Activated T-helper 1 cell treated with Interleukin-2 at 50 U/mL for 16 hours (primary cell): ENCODE measurements at regions not wholly inside any gene's neighbourhood (a gene's known extent, or its start where the extent isn't known, plus 50 kb on each side); places are given as distances from the start of the nearest gene placed in this dataset.
"Not testable (repeated sequence)": the region's sequence is repeated elsewhere in the genome, so short reads cannot be mapped to it uniquely, and the experiment has no call there.

Source experiments
- DNase-seq: peaks from one replicate; pipeline ENCODE4 v3.0.0-alpha.2; 2020; ENCODE audit warnings: low read depth

DNA sequence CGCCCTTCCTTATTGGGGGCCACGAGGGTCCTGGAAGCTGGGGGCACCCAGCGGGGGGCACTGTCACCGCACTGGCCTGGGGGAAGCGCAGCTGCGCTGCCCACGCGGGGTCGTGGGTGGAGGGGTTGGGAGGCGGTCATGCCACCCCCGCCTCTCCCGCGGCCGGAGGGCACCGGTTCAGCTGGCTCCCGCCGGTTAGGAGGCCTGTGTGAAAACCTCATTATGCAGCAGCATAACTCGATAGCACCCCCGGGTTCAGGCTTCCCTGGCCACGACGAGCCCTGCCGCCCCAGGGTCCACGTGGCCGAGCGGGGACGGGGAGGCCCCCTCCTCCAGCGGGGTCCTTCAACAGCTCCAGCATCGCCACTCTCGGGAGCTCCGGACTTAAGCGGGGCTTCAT, 91.2 kb upstream of the ERCC6L2 start:
- DNase-seq, result no peak

DNA sequence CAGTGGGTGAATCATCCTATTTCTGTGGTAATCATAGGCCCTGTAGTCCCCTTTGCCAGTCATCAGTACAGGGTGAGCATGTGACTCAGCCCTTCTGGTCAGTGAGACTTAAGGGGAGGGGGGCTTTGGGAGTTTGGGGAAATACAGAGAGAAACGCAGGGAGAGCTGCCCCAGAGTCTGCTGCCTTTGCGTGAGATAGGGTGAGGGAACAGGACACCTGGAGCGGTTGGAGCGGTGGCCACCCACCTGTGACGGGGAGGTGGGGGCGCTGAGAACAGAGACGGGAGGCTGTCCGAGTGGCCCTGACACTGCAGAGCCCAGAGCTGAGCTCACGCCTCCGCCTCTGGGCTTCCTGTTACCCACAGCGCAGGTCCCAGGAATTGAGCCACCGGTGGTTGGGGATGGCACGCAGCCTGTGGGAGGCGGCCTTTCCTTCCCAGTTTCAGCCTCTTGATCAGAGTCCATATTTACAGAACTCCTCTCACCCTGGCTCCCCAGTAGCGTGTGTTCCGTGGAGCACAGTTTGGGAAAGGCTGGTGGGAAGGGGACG, 92.0 kb upstream of the ERCC6L2 start:
- DNase-seq, result no peak

DNA sequence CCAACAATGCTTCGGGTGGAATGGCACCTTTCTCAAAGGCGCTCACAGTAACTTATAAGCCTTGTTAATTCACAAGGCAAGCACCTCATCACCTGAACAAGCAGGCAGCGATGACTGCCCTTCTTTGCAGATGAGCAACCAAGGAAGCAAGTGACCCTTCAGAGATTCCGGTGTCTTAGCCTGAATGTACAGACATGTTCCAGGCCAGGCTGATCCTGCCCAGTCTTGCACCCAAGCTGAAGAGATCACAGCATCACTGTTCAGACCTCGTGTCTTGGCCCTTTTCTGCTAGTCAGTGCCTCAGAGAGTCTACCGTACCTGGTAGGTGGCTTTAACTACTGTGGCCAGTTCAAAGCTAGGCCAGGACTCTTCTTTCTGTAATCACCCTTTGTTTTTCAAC, 94.7 kb upstream of the ERCC6L2 start:
- no peak for DNase-seq

DNA sequence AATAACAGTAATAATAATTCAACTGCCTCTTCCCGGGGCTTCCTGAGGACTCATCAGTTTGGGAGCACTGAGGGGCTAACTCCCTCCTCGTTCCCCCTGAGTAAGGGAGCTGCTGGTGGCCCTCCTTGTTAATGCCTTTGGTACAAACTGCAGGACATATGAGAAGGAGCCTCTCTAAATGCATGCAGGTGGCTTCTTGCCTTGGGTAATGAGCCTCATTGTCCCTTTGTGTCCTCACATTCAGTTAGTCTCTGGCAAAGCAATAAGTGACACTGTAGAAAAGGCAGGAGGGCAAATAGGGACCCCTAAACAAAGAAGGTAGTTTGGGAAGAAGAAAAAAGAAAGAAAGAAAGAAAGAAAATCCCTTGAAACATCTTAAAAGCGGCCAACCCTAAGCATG, 95.4 kb upstream of the ERCC6L2 start:
- DNase-seq, result no peak

DNA sequence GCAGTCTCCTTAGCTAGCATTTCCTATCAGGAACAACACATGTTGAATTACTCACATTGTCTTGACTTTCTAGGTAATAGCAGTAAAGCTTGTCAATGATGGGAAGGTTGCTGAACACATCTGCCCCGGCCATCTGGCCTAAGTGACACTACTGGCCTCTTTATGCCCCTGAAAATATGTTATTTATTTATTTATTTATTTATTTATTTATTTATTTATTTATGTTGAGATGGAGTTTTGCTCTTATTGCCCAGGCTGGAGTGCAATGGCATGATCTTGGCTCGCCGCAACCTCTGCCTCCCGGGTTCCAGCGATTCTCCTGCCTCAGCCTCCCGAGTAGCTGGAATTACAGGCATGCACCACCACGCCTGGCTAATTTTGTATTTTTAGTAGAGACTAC, 95.9 kb upstream of the ERCC6L2 start:
- DNase-seq, result not testable (repeated sequence)

DNA sequence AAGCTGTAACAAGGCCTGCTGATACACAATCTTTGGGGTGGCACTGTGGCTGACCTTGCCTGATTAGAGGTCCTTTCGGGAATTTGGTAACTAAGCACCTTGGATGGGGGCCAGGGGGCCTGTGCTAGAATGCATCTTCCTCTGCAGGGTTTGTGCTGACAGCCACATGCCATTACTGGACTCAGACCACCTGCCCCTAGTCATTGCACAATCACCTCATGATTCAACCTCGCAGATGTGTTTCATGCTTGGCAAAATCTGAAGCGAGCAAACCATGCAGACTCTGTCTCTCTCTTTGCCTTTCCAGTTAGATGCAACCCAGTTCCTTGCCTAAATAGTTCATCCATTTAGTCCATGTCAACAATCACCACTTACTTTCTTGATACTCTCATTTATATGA, 96.5 kb upstream of the ERCC6L2 start:
- no peak for DNase-seq

DNA sequence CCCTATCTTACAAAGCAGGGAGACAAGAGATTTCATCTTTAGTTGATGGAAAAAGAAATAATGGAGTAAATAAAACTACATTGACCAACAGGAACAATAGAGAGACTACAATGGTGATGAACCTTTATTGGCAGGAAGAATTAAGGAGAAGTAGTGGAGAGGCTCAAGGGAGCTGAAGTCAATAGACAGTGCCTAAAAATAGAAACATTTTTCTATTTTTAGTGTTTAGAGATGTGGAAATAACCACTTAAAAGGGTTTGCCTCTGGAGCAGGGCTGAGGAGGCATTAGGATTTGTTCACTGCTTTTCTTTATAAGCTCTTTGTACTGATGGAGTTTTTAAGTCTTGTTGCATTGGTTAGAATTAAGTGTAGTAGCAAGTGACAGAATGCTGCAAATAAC, 98.4 kb upstream of the ERCC6L2 start:
- no peak for DNase-seq

DNA sequence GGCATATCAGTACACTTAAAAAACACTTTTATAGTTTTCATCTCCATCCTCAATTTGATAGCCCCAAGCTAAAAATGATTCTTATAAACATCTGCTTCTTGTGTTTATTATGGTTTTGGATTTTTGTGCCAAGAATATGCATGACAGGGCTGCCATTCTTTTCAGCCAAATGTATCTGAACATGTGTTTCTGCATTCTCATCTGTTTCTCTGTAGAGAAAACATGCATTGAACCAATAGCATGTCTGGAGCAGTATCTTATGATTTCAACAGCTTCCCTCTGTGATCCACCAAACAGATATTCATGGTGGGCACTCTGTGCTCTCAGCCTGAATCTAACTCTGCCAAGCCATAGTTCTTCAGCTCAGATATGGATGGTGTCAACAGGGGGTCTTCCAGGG, 99.3 kb upstream of the ERCC6L2 start:
- DNase-seq, result no peak

DNA sequence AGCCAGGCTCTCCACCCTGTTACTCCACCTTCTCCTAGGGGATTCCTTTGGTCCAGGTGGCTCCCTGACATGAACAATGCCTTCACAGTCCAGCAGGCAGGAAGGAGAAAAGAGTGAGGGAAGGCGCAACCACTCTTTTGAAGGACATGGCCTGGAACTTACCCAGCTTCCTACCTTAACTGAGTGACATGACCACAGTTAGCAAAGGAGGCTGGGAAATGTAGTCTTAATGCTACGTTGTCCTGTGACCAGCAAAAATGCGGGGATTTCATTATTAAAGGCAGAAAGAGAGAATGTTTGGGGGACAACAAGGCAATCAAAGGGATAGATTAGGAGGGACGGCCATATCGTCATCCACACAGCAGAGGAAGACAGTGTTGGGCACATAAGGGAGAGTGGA, 100.3 kb upstream of the ERCC6L2 start:
- no peak for DNase-seq

DNA sequence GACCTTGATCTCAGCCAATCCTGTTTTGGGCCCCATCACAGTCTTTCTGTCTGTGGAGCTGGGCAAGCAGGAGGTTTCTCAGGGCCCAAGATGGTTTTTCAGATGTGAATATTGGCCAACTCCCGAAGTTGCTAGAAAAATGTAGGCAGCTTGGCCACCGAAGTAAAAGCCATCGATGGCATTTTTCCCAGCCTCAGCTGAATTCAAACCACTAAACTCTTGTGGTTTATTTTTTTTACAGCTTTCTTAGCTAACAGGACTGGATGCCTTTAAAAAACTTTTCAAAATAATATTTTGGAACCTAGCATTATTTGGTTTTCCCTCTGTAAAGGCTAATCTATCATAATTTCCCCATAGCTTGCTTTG, 102.5 kb upstream of the ERCC6L2 start:
- DNase-seq, result no peak

DNA sequence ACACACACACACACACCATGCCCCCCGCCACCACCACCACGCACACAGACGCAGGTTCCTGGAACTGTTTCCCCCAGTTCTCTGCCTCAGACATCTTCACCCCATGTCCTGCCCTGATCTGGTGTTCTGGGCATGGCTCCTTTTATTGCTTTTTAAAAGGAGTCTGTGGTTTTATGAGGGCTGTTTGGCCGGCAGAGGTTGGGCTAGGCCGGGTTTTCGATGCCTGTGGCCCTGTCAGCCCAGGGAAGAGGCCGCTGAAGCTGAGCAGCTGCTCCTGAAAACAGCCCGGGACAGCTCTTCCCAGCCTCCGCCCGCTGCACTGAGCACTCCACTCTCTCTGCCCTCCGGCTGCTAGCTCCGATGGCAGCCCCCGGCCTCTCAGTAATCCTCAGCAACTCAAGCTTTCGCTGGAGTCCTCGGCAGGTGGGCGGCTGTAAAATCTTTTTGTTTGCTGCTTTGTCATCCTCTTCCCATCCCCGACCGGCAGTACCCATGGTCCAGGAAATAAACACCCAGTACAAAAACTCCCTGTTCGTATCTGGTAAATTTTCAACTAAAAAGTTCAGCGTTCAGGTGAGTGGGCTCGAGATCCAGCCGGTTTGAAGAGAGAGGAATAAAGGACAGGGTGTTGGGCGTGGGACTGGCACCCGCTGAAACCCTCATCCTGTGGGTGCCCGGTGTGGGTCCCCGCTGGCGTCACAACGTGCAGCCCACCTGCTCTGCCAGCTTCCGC, 103.0 kb upstream of the ERCC6L2 start:
- DNase-seq, result no peak

DNA sequence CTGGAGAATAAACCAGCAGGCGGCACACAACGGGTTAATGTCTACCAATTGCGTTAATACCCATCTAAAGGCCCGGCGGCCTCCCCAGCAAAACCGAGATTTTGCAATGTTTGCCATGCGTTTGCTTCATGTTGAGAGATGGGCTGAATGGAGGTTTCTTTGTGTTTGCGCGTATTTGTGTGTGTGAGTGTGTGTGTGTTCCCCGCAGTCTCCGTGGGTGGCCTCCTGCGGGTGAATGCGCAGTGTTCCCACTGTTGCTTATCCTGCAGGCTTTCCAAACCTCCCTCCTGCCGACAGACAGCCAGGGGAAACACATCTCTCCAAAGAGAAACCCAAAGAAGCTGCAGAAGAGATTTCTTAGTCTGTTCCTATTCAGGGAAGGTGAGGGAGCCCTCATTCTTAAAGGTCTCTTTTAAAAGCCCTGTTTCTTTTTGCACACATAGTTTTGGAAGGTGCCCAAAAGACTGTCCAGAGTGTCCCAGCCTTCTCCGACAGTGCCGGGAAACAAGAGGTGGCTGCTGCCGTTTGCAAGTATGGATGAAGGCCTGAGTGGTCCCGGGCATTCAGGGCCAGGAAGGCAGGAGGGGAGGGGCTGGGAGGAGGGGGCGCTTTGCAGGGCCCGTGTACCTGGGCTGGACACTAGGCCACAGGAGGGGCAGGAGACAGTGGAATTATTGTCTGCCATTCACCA, 103.8 kb upstream of the ERCC6L2 start:
- DNase-seq, result no peak

DNA sequence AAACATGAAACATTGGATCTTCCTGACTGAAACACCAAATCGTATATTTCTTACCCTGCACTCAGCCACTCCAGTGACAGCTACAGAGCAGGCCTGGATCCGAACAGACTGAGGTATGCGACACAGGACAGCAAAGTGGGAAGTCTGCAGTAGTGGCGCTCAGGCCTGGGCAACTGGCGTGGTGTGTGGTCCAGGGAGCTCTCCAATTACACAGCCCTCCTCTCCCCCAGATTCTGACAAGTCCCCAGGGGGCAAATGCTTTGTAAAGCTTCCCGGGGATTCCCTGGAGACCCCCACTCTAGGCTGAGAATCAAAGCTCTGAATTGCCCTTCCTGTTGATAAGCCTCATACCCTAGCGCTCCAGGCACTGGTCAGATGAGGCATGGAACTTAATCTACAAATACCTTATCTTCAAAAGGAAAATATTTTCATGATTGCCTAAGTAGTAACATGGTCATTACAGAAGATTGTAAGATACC, 104.8 kb upstream of the ERCC6L2 start:
- no peak for DNase-seq

DNA sequence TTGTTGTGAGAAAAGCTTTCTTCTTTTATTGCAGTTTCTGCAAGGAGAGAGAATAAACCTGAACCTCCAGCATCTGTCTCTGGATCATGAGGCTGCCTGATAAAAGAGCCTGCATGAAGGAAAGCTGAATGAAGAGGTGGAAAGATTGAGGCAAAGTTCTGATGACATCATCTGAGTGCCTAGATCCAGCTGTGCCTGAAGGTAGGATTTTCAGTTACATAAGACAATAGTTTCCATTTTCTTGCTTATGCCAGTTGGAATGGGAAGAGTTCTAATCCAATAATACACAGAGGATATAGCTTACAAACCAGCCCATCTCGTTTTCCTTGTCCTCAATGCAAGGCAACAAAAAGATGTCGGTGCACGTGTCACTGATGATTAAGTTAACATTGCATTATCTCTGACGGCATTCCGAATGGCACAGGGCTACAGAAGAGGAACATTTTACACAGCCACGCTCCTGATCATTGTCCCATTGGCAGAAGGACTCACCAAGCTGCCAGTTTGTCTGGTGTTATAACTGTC, 105.5 kb upstream of the ERCC6L2 start:
- DNase-seq, result no peak

DNA sequence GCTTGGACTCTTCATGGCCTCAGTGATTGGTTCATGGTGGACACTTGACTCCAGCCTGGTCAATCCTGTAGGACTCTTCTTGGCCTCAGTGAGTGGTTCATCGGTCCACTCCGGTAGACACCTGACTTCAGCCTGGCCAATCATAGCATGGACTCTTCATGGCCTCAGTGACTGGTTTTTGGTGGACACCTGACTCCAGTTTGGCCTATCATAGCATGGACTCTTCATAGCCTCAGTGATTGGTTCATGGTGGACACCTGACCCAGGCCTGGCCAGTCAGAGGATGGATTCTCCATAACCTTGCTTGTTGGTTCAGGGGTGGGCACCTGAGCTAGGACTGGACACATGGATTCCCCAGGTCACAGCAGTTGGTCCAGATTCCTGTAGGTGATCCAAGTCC, 106.0 kb upstream of the ERCC6L2 start:
- DNase-seq, result no peak

DNA sequence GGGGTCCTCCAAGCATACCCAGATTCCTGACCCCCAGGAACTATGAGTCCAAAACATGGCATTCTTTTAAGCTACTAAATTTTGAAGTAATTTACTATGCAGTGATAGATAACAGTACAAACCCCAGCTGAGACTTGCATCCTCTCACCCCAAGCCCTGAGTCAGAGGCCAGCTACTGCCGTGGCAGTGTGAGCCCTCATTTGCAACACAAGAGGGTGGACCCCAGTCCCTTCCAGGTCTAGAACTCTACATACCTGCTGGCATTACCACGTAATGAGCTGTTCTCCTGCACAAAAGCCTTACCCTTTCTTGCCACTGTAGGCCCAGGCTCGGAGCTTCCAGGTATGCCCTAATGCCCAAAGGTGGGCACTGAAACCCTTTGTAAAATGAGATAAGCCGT, 108.6 kb upstream of the ERCC6L2 start:
- DNase-seq, result no peak

DNA sequence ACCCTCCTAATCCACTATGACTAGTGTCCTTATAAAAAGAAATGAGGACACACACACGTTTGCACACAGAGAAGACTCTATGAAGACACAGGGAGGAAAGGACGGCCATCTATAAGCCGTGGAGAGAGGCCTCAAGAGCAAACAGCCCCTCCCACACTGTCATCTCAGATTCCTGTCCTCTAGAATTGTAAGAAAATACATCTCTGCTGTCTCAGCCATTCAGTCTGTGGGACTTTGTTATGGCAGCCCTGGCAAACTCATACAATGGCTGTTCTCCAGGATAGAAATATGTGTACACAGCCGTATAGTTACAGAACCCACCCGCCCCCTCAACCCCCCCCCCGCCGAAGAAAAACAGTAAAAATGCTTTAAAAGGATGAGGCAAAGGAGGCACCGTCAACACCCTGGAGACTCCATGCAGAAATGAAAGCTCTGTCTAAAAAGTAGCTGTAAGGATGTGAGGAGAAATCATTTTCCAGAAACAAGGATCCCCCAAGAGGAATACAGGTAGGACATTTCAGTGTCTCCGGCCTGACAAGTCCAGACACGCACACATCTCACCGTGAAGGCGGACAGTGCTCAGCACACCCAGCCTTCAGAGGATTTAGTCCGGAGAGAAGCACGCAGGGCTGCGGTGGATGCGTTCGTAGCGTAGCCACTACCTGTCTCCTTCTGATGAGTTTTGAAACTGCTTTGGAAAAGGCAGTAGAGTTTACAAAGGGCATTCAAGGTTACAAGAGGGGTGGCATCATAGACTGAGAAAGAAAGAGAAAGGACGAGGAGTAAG, 110.8 kb upstream of the ERCC6L2 start:
- DNase-seq, result no peak

DNA sequence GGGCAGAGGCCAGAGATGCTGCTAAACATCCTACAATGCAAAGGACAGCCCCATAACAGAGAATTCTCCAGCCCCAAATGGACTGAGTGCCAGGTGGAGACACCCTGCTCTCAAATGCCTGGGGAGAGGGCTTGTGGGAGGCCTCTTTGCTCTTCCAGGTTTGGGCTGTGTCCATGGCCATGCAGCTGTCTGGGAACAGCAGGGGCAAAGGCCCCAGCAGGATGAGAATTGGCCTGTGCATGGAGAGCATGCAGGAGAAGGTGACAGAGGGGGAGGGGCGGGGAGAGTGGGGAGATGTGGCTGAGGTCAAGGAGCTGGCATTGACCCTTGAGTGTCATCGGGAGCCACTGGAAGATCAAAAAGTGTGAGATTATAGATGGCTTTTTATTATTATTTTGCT, 111.5 kb upstream of the ERCC6L2 start:
- DNase-seq, result no peak

DNA sequence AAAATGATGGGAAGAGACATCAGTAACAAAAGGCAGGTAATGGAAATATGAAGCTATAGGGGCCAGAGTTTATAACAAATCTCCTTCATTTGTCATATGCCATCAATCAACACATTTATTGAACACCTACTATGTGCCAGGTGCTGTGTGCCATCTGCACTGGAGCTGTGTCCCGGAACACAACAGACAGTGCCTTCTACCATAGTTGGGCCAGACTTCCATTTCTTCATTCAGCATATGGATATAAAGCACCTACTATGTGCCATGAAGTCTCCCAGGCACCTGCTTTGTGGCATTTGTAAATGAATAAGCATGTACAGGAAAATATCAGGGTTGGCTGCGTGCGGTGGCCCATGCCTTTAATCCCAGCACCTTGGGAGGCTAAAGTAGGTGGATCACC, 112.5 kb upstream of the ERCC6L2 start:
- DNase-seq, result no peak

DNA sequence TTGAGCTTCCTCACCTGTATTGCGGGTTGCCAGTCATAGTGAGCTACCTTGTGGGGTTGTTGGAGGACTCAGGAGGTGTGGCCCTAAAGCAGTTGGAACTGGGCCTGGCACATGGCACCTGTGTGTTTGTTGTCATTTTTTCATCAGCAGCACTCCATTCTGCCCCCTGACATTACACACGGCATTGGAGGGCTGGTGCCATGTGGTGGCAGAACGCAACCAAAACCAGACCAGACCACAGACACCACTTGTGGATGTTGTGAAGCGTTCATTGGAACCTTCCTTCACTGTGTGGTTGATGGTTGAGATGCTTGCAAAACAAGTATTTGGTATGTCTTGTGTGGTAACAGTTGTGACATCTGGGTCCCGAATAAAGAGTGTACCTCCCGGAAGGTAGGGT, 113.2 kb upstream of the ERCC6L2 start:
- DNase-seq, result no peak

DNA sequence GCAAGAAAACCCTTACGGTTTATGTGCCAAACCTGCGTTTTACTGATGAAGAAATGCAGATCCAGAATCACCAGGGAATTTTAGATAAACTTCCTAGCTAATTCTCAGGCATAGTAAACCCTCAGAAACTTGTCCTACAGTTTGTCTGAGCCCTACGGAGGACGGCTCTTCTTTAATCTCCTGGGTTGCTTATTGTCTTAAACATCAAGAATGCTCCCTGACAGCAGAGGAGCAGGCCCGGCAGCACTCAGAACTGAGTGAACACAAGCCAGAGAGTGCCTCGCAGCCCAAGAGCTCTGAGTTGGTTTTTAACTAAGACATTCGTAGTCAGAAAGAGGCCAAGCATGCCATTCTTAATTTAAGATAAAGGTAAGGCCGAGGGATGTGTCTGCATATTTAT, 114.7 kb upstream of the ERCC6L2 start:
- no peak for DNase-seq

DNA sequence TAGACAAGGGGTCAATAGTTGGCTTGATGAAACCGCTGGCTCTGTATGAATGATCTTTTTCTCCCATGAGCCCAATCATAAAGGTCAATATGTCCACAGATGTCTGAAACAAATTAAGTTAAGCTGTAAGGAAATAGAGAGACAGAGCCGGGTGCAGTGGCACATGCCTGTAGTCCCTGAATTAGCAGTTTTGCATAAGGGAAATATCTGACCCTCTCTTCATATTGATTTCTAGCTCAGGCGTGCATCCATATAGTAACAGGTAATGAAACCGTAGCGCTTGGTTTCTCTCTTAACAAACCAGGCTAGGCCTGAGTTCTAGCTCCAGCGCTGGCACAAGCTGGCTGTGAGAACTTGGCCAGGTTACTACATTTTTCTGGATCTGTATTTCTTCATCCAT, 118.1 kb upstream of the ERCC6L2 start:
- no peak for DNase-seq

DNA sequence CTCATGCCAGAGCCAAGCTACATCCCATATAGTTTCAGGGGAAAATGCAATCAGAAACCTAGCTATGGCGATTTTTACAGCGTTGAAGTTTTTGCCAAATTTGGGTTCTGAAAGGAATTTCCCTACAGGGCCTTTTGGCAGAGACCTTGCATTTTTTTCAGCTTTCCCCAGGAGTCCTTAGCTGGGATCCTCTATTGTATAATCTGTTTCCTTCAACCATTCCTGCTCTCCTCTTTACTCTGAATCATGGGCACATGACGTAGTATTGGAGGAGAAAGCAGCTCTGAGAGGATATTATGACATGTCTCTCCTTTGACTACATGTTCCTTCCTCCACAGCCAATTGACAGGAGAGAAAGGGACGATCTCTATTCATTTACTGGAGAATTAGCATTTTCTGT, 118.5 kb upstream of the ERCC6L2 start:
- DNase-seq, result no peak
